ENCODE measurements at regions not wholly inside any gene's neighbourhood (a gene's known extent, or its start where the extent isn't known, plus 50 kb on each side); places are given as distances from the start of the nearest gene placed in this dataset.

- H3K27me3 ChIP-seq = no peaks in the 10 kb centered on the region
- intact Hi-C loops (cut with DNase I) = no loop called here
- no peak for DNase-seq
- no peaks in the 10 kb centered on the region for H3K4me1 ChIP-seq (ENCODE audit: insufficient read depth)
- H3K4me3 ChIP-seq = no peak overlapping the region
- TF ChIP-seq EP300 (IDR thresholded peaks at IDR 0.05) (no peak), CTCF (IDR thresholded peaks at IDR 0.05) (no peak), POLR2A (IDR thresholded peaks at IDR 0.05) (no peak)
- no peak overlapping the region for H3K27ac ChIP-seq
- no peaks in the 10 kb centered on the region for H3K9me3 ChIP-seq
- no peaks in the 10 kb centered on the region for H3K36me3 ChIP-seq
- 72 to 78% (median 73%) methylated on average over 7 of the region's 7 CpGs for WGBS, 3 donors
Observed at GRCh38 chr11:134475951-134476350, 63.9 kb upstream of the B3GAT1 start.

- Histone ChIP-seq H3K4me1 (ENCODE audit: insufficient read depth) (no peaks in the 10 kb centered on the region), H3K36me3 (no peaks in the 10 kb centered on the region), H3K27me3 (no peaks in the 10 kb centered on the region), H3K9me3 (no peaks in the 10 kb centered on the region), H3K4me3 (no peak overlapping the region), H3K27ac (no peak overlapping the region)
- 80 to 83% (median 81%) methylated on average over 9 of the region's 9 CpGs for WGBS, 3 donors
- intact Hi-C loops (cut with DNase I) = no loop called here
- TF ChIP-seq EP300 (IDR thresholded peaks at IDR 0.05) (no peak), POLR2A (IDR thresholded peaks at IDR 0.05) (no peak), CTCF (IDR thresholded peaks at IDR 0.05) (no peak)
- no peak for DNase-seq
Observed at GRCh38 chr11:134474942-134475341, 62.9 kb upstream of the B3GAT1 start.

- DNase-seq = no peak
Observed at GRCh38 chr11:134474070-134474860, 62.2 kb upstream of the B3GAT1 start.

GRCh38 chr11:134471716-134472455, 59.8 kb upstream of the B3GAT1 start:
- Histone ChIP-seq H3K27ac (no peak overlapping the region), H3K27me3 (no peaks in the 10 kb centered on the region), H3K4me1 (ENCODE audit: insufficient read depth) (no peaks in the 10 kb centered on the region), H3K36me3 (no peaks in the 10 kb centered on the region), H3K9me3 (no peaks in the 10 kb centered on the region), H3K4me3 (no peak overlapping the region)
- DNase-seq = no peak
- WGBS, 3 donors = 70 to 73% (median 73%) methylated on average over 9 of the region's 9 CpGs
- intact Hi-C loops (cut with DNase I) = no loop called here
- TF ChIP-seq CTCF (IDR thresholded peaks at IDR 0.05) = no peak
- TF ChIP-seq EP300 (IDR thresholded peaks at IDR 0.05) = no peak
- TF ChIP-seq POLR2A (IDR thresholded peaks at IDR 0.05) = no peak

More at GRCh38 chr11:134474070-134474860, 62.2 kb upstream of the B3GAT1 start:
- H3K4me3 ChIP-seq = no peak overlapping the region
- 81 to 89% (median 81%) methylated on average over 20 to 21 of the region's 21 CpGs for WGBS, 3 donors
- no peaks in the 10 kb centered on the region for H3K4me1 ChIP-seq (ENCODE audit: insufficient read depth)
- TF ChIP-seq CTCF (IDR thresholded peaks at IDR 0.05) = no peak
- no peak for TF ChIP-seq POLR2A (IDR thresholded peaks at IDR 0.05)
- TF ChIP-seq EP300 (IDR thresholded peaks at IDR 0.05) = no peak
- H3K27me3 ChIP-seq = no peaks in the 10 kb centered on the region
- intact Hi-C loops (cut with DNase I) = no loop called here
- no peaks in the 10 kb centered on the region for H3K36me3 ChIP-seq
- no peaks in the 10 kb centered on the region for H3K9me3 ChIP-seq
- H3K27ac ChIP-seq = no peak overlapping the region
